ENCODE measurements at regions not wholly inside any gene's neighbourhood (a gene's known extent, or its start where the extent isn't known, plus 50 kb on each side); places are given as distances from the start of the nearest gene placed in this dataset.
"Not testable (repeated sequence)": the region's sequence is repeated elsewhere in the genome, so short reads cannot be mapped to it uniquely, and the experiment has no call there.

- intact Hi-C loops (cut with micrococcal nuclease): not testable (repeated sequence)
Observed at GRCh38 chr6:99141906-99142305, 194.2 kb upstream of the FBXL4 start.

- intact Hi-C loops (cut with micrococcal nuclease): no loop called here
Observed at GRCh38 chr6:99138445-99138844, 190.7 kb upstream of the FBXL4 start.

- intact Hi-C loops (cut with micrococcal nuclease): no loop called here
Observed at GRCh38 chr6:99137314-99137713, 189.6 kb upstream of the FBXL4 start.

- intact Hi-C loops (cut with micrococcal nuclease): no loop called here
Observed at GRCh38 chr6:99136488-99136887, 188.7 kb upstream of the FBXL4 start.

GRCh38 chr6:99132026-99132635 is 184.4 kb upstream of the FBXL4 start:
- intact Hi-C loops (cut with micrococcal nuclease): no loop called here

GRCh38 chr6:99130897-99131873 is 183.4 kb upstream of the FBXL4 start:
- intact Hi-C loops (cut with micrococcal nuclease): no loop called here

GRCh38 chr6:99129835-99130234 is 182.1 kb upstream of the FBXL4 start:
- intact Hi-C loops (cut with micrococcal nuclease): no loop called here

GRCh38 chr6:99121748-99122147 is 174.0 kb upstream of the FBXL4 start:
- intact Hi-C loops (cut with micrococcal nuclease): no loop called here

- intact Hi-C loops (cut with micrococcal nuclease): no loop called here
Observed at GRCh38 chr6:99120641-99121040, 172.9 kb upstream of the FBXL4 start.

GRCh38 chr6:99119109-99120031 is 171.6 kb upstream of the FBXL4 start:
- intact Hi-C loops (cut with micrococcal nuclease): loop anchor here (1.0 to 5.0 kb wide), 2 partner anchors 272 to 1622 kb away; no protein-coding TSS in a partner anchor

GRCh38 chr6:99114769-99115406 is 167.1 kb upstream of the FBXL4 start:
- intact Hi-C loops (cut with micrococcal nuclease): loop anchor here (5.0 kb wide), 1 partner anchor 268 kb away; no protein-coding TSS in a partner anchor

- intact Hi-C loops (cut with micrococcal nuclease): no loop called here
Observed at GRCh38 chr6:99111590-99111989, 163.8 kb upstream of the FBXL4 start.

- intact Hi-C loops (cut with micrococcal nuclease): no loop called here
Observed at GRCh38 chr6:99110029-99110428, 162.3 kb upstream of the FBXL4 start.

GRCh38 chr6:99104218-99104617 is 156.5 kb upstream of the FBXL4 start:
- intact Hi-C loops (cut with micrococcal nuclease): no loop called here

- intact Hi-C loops (cut with micrococcal nuclease): no loop called here
Observed at GRCh38 chr6:99099243-99099642, 151.5 kb upstream of the FBXL4 start.

GRCh38 chr6:99096170-99096569 is 148.4 kb upstream of the FBXL4 start:
- intact Hi-C loops (cut with micrococcal nuclease): no loop called here

- intact Hi-C loops (cut with micrococcal nuclease): no loop called here
Observed at GRCh38 chr6:99093456-99094190, 145.9 kb upstream of the FBXL4 start.

GRCh38 chr6:99092461-99092860 is 144.7 kb upstream of the FBXL4 start:
- intact Hi-C loops (cut with micrococcal nuclease): no loop called here

GRCh38 chr6:99091985-99092384 is 144.2 kb upstream of the FBXL4 start:
- intact Hi-C loops (cut with micrococcal nuclease): no loop called here

- intact Hi-C loops (cut with micrococcal nuclease): no loop called here
Observed at GRCh38 chr6:99080191-99080590, 132.4 kb upstream of the FBXL4 start.
